CD14-positive monocyte (primary cell): ENCODE measurements at regions not wholly inside any gene's neighbourhood (a gene's known extent, or its start where the extent isn't known, plus 50 kb on each side); places are given as distances from the start of the nearest gene placed in this dataset.
A peak's percentile ranks its signal among the peaks of the same experiment; 100 is the strongest.

Experiments used
- DNase-seq, 3 donors: peaks; one replicate each; pipeline ENCODE4 v3.0.0-alpha.2; 2011 to 2022
- H2AFZ ChIP-seq: 2 replicates; pipeline ENCODE4 v1.6.0; 2012; ENCODE audit warnings: mild to moderate bottlenecking, low read depth, low read length, inconsistent platforms; ENCODE audit not compliant: insufficient read depth, poor library complexity, severe bottlenecking
- H3K27ac ChIP-seq, 2 donors: 1 replicate in 1 of 2; 2 replicates in 1 of 2; pipeline ENCODE4 v1.5.1; 2012 to 2013; ENCODE audit warnings: low read length in 2 of 2, control low read depth in 1 of 2, inconsistent platforms in 1 of 2, low read depth in 1 of 2, mild to moderate bottlenecking in 1 of 2
- H3K27me3 ChIP-seq, 2 donors: one replicate each; pipeline versions ENCODE4 v1.6.0 to v1.6.1; 2011 to 2013; ENCODE audit warnings: low read length in 2 of 2; ENCODE audit not compliant: control insufficient read depth in 2 of 2, insufficient read depth in 2 of 2
- H3K36me3 ChIP-seq, 2 donors: replicated peaks in 1 of 2; 1 replicate in 1 of 2; 2 replicates in 1 of 2; pipeline versions ENCODE4 v1.5.1 to v1.6.1; 2012 to 2013; ENCODE audit warnings: low read length in 2 of 2, control low read depth in 1 of 2, inconsistent platforms in 1 of 2, mild to moderate bottlenecking in 1 of 2; ENCODE audit not compliant: insufficient read depth in 2 of 2, control insufficient read depth in 1 of 2
- H3K4me1 ChIP-seq, 2 donors: 1 replicate in 1 of 2; 2 replicates in 1 of 2; pipeline versions ENCODE4 v1.5.1 to v1.6.1; 2012 to 2013; ENCODE audit warnings: low read length in 2 of 2, control low read depth in 1 of 2, inconsistent platforms in 1 of 2, mild to moderate bottlenecking in 1 of 2, moderate library complexity in 1 of 2; ENCODE audit not compliant: insufficient read depth in 2 of 2, control insufficient read depth in 1 of 2
- H3K4me2 ChIP-seq: replicated peaks from 2 replicates; pipeline ENCODE3; 2012; ENCODE audit warnings: low read length, moderate library complexity, mild to moderate bottlenecking; ENCODE audit not compliant: poor library complexity, severe bottlenecking; ENCODE audit errors: extremely low read depth
- H3K4me3 ChIP-seq, 3 experiments: fragments of 200-600 bp in 1 of 3; sonication (generic) in 1 of 3; replicated peaks in 1 of 3; 1 replicate in 2 of 3; 2 replicates in 1 of 3; pipeline ENCODE4 v1.5.1; 2011 to 2013; ENCODE audit warnings: low read length in 3 of 3, mild to moderate bottlenecking in 3 of 3, control low read depth in 2 of 3, low read depth in 2 of 3, inconsistent platforms in 1 of 3, moderate library complexity in 1 of 3
- H3K79me2 ChIP-seq: 2 replicates; pipeline ENCODE4 v1.6.0; 2012; ENCODE audit warnings: mild to moderate bottlenecking, control low read depth, inconsistent platforms, low read length, moderate library complexity; ENCODE audit not compliant: insufficient read depth
- H3K9ac ChIP-seq: 2 replicates; pipeline ENCODE4 v1.6.0; 2017; ENCODE audit warnings: low read length, mild to moderate bottlenecking; ENCODE audit not compliant: insufficient read depth, poor library complexity, severe bottlenecking
- H3K9me3 ChIP-seq, 2 donors: replicated peaks in 1 of 2; 1 replicate in 1 of 2; 2 replicates in 1 of 2; pipeline versions ENCODE4 v1.5.1 to v1.6.1; 2012 to 2013; ENCODE audit warnings: low read length in 2 of 2, control low read depth in 1 of 2; ENCODE audit not compliant: control insufficient read depth in 1 of 2, insufficient read depth in 1 of 2
- H4K20me1 ChIP-seq: 2 replicates; pipeline ENCODE4 v1.6.0; 2012; ENCODE audit warnings: mild to moderate bottlenecking, low read length, control low read depth, moderate library complexity; ENCODE audit not compliant: insufficient read depth
- H3K27ac Mint-ChIP-seq, 7 donors: one replicate each; pipeline ENCODE4 v1.8.0; 2020; ENCODE audit warnings: mild to moderate bottlenecking in 7 of 7, mixed read lengths in 7 of 7, moderate library complexity in 6 of 7, inconsistent platforms in 2 of 7
- H3K27me3 Mint-ChIP-seq, 3 donors: one replicate each; pipeline ENCODE4 v1.8.0; 2021 to 2022; ENCODE audit warnings: low read depth in 3 of 3, mild to moderate bottlenecking in 3 of 3, mixed read lengths in 3 of 3, moderate library complexity in 3 of 3, inconsistent platforms in 1 of 3
- H3K36me3 Mint-ChIP-seq, 2 donors: one replicate each; pipeline ENCODE4 v1.8.0; 2020; ENCODE audit warnings: mixed read lengths in 2 of 2, inconsistent platforms in 1 of 2, mild to moderate bottlenecking in 1 of 2
- H3K4me1 Mint-ChIP-seq: one replicate; pipeline ENCODE4 v1.8.0; 2020; ENCODE audit warnings: mild to moderate bottlenecking, mixed read lengths
- H3K4me3 Mint-ChIP-seq, 2 donors: one replicate each; pipeline ENCODE4 v1.8.0; 2020; ENCODE audit warnings: mild to moderate bottlenecking in 2 of 2, mixed read lengths in 2 of 2, moderate library complexity in 1 of 2
- H3K9me3 Mint-ChIP-seq, 7 donors: one replicate each; pipeline ENCODE4 v1.8.0; 2020 to 2022; ENCODE audit warnings: mixed read lengths in 7 of 7, mild to moderate bottlenecking in 6 of 7, moderate library complexity in 6 of 7, inconsistent platforms in 2 of 7
- CTCF ChIP-seq: fragments of 200-600 bp; IDR thresholded peaks from one replicate; pipeline ENCODE4 v1.8.0; 2022; ENCODE audit warnings: antibody characterized with exemption, mild to moderate bottlenecking
- WGBS: methylation state at CpG from one replicate; pipeline ENCODE4 v1.1.5; 2013; ENCODE audit warnings: missing lambda C conversion rate; ENCODE audit not compliant: insufficient coverage; 5-methylcytosine and 5-hydroxymethylcytosine counted together
- intact Hi-C, 2 donors: fragments of 100-400 bp; cut with micrococcal nuclease; formaldehyde crosslinking; loops; one replicate each; pipeline versions ENCODE4 v1.15.0 to v1.15.1; 2023

GRCh38 chr6:135675862-135676261 lies 175.6 kb upstream of the PDE7B start:
- no peak overlapping the region for H3K4me3 ChIP-seq
- no peaks in the 10 kb centered on the region for H3K4me1 ChIP-seq
- Mint-ChIP-seq H3K27ac (no peak overlapping the region), H3K9me3 (peaks cover 0 to 7% (median 2%) of the 10 kb centered on the region in 7 donors), H3K4me3 (no peak overlapping the region), H3K27me3 (peaks cover 0 to 3% (median 2%) of the 10 kb centered on the region in 3 donors), H3K4me1 (no peaks in the 10 kb centered on the region), H3K36me3 (no peaks in the 10 kb centered on the region)
- H3K36me3 ChIP-seq, result no peaks in the 10 kb centered on the region
- intact Hi-C loops, result loop anchor here (5.0 to 10.0 kb wide), 3 partner anchors 231 to 551 kb away; no protein-coding TSS in a partner anchor
- H4K20me1 ChIP-seq, result no peaks in the 10 kb centered on the region
- H3K9ac ChIP-seq, result no peak overlapping the region
- WGBS, result no CpG with 5 or more reads among the region's 1 CpG
- H3K27ac ChIP-seq, result no peak overlapping the region
- no peaks in the 10 kb centered on the region for H3K79me2 ChIP-seq
- H3K27me3 ChIP-seq, result no peaks in the 10 kb centered on the region
- H3K9me3 ChIP-seq, result peaks cover 0 to 5% of the 10 kb centered on the region in 2 donors
- H2AFZ ChIP-seq, result no peak overlapping the region
- peak; percentile 49 for TF ChIP-seq CTCF
- DNase-seq, result peak; percentile 14 to 40 (median 38)
- no peak overlapping the region for H3K4me2 ChIP-seq

DNA sequence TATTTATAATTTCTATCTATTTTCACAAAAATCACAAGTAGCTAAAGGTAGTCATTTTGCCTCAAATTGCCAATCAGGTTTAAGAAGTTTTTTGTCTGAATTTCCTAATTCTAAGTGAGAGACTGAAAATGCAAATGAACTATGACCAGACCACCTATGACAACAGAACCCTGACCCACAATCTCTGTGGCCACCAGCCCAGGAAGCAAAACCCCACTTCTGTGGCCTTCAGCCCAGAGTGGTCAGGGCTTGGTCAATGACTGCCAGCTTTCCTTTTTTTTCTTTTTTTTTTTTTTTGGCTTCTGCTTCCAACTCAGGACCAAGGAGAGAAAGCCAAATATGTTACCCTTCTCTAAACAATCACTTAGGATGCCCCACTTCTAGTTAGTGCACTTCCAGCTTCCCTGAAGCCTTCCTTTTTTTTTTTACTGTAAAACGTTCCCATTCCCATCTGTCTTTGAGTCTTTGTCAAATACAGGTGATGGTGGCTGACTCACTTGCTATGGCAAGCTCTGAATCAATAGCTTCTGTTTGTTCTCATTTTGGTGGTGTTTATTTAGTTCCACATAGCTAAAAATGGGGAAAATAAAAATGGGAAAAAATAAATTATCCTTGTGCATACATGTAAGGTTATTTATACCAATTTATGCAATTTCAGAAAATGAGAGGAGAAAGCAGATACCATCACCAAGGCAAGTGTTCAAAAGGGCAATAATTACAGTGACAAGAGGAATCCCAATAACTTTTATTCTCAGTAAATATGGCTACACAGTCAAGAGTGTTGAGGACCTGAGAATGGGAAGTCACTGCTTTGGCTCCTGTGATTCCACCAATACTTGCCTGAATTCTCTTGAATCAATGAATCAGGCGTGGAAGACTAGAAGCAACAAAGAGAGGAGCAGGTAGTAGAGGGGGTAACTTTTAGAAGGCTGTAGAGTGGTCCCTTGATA lies 170.3 kb upstream of the PDE7B start:
- no peak overlapping the region for H3K4me2 ChIP-seq
- intact Hi-C loops, result no loop called here
- H2AFZ ChIP-seq, result no peak overlapping the region
- Mint-ChIP-seq H3K4me3 (no peak overlapping the region), H3K4me1 (peaks cover 3% of the 10 kb centered on the region), H3K27me3 (no peaks in the 10 kb centered on the region), H3K36me3 (no peaks in the 10 kb centered on the region), H3K9me3 (no peaks in the 10 kb centered on the region), H3K27ac (peak overlapping the region in 1 of 7 donors; percentile 3)
- H3K79me2 ChIP-seq, result no peaks in the 10 kb centered on the region
- no CpG with 5 or more reads among the region's 2 CpGs for WGBS
- no peaks in the 10 kb centered on the region for H3K36me3 ChIP-seq
- H3K4me3 ChIP-seq, result no peak overlapping the region
- no peak overlapping the region for H3K9ac ChIP-seq
- peaks cover 5% of the 10 kb centered on the region in 2 donors for H3K4me1 ChIP-seq
- H4K20me1 ChIP-seq, result no peaks in the 10 kb centered on the region
- no peaks in the 10 kb centered on the region for H3K27me3 ChIP-seq
- no peak for DNase-seq
- TF ChIP-seq CTCF, result no peak
- no peak overlapping the region for H3K27ac ChIP-seq
- no peaks in the 10 kb centered on the region for H3K9me3 ChIP-seq
